ENCODE measurements at regions not wholly inside any gene's neighbourhood (a gene's known extent, or its start where the extent isn't known, plus 50 kb on each side); places are given as distances from the start of the nearest gene placed in this dataset.

DNA sequence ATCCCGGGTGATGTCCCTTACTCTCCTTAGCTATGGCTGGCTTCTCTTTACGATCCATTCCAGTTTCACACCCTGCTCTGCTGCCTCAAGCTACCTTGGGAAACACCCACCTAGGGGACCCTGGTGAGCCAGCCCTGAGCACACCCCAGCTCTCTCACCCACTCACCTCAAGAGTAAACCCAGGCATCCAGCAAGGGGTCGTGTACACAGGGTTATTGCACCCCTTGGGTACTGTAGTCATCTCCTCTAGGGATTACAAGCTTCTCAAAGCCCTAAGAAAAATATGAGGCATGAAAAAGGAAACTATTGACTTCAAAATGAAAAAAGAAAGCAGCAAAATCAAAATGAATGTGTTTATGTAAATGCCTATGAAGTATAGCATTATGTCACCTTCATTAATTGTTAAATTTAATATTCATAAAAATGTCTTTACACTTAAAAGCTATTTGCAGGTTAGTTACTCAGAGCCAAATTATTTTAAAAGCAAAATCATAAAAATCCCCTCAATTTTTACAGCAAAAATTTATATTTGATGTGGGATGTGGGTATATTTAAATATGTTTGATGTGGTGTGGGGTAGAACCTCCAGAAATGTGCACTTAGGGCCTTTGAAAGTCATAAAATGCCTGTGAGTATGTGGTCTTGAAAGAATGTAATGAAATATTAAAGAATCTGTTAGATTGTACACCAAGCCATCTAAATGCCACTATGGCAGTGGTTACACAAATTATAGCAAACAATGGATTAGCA lies 190.3 kb downstream of the C1orf94 start:
- TF ChIP-seq, protein P1, sequence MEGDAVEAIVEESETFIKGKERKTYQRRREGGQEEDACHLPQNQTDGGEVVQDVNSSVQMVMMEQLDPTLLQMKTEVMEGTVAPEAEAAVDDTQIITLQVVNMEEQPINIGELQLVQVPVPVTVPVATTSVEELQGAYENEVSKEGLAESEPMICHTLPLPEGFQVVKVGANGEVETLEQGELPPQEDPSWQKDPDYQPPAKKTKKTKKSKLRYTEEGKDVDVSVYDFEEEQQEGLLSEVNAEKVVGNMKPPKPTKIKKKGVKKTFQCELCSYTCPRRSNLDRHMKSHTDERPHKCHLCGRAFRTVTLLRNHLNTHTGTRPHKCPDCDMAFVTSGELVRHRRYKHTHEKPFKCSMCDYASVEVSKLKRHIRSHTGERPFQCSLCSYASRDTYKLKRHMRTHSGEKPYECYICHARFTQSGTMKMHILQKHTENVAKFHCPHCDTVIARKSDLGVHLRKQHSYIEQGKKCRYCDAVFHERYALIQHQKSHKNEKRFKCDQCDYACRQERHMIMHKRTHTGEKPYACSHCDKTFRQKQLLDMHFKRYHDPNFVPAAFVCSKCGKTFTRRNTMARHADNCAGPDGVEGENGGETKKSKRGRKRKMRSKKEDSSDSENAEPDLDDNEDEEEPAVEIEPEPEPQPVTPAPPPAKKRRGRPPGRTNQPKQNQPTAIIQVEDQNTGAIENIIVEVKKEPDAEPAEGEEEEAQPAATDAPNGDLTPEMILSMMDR (conservative IDR thresholded peaks at IDR 0.05) = no peak
- TF ChIP-seq EZH2 (IDR thresholded peaks at IDR 0.05; ENCODE audit: low read depth) = no peak

Data from PC-9 (cell line).